Breast epithelium (tissue), 3 donors: ENCODE measurements at regions not wholly inside any gene's neighbourhood (a gene's known extent, or its start where the extent isn't known, plus 50 kb on each side); places are given as distances from the start of the nearest gene placed in this dataset.

Experiments
- POLR2A ChIP-seq: fragments of 450-650 bp; IDR thresholded peaks from one replicate; pipeline ENCODE4 v1.6.1; 2016; ENCODE audit warnings: antibody characterized with exemption, mild to moderate bottlenecking, moderate library complexity
- POLR2AphosphoS5 ChIP-seq, 3 donors: sonication (generic); formaldehyde crosslinking; IDR thresholded peaks; one replicate each; pipeline ENCODE4 v1.6.1; 2017; ENCODE audit warnings: antibody characterized with exemption in 3 of 3
- TF ChIP-seq, protein P1 (sequence below), 3 donors: fragments of 450-650 bp; IDR thresholded peaks; one replicate each; pipeline ENCODE4 v1.5.1; 2016 to 2017; ENCODE audit warnings: antibody characterized with exemption in 3 of 3, mild to moderate bottlenecking in 3 of 3, moderate library complexity in 3 of 3

DNA sequence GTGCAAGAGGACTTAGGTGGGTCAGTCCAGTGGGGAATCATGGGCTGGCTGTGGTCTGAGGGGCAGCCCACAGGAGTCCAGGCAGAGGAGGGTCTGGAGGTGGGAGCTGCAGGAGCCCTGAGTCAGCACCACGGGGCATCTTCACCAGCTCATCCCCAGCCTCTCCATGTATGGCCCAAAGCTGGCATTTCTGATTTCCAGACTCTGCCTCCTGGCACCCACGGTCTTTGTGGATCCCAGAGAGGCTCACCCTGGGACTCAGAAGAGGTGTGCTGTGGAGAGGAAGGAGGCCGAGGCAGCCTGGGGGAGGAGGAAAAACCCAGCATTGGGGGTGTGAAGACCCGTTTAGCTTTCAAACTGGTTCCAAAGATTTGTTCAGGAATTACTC is 64.5 kb upstream of the KLF13 start:
- no peak for TF ChIP-seq POLR2A
- no peak for TF ChIP-seq POLR2AphosphoS5 (IDR thresholded peaks at IDR 0.05)
- TF ChIP-seq, protein P1, sequence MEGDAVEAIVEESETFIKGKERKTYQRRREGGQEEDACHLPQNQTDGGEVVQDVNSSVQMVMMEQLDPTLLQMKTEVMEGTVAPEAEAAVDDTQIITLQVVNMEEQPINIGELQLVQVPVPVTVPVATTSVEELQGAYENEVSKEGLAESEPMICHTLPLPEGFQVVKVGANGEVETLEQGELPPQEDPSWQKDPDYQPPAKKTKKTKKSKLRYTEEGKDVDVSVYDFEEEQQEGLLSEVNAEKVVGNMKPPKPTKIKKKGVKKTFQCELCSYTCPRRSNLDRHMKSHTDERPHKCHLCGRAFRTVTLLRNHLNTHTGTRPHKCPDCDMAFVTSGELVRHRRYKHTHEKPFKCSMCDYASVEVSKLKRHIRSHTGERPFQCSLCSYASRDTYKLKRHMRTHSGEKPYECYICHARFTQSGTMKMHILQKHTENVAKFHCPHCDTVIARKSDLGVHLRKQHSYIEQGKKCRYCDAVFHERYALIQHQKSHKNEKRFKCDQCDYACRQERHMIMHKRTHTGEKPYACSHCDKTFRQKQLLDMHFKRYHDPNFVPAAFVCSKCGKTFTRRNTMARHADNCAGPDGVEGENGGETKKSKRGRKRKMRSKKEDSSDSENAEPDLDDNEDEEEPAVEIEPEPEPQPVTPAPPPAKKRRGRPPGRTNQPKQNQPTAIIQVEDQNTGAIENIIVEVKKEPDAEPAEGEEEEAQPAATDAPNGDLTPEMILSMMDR (IDR thresholded peaks at IDR 0.05): no peak
